ENCODE measurements at regions not wholly inside any gene's neighbourhood (a gene's known extent, or its start where the extent isn't known, plus 50 kb on each side); places are given as distances from the start of the nearest gene placed in this dataset.

GRCh38 chr6:148272597-148272996 lies 70.0 kb upstream of the SASH1 start:
- no peak overlapping the region for H3K4me3 ChIP-seq (ENCODE audit: low read depth, low read length)
- DNase-seq (ENCODE audit: low read depth): no peak
- TF ChIP-seq CTCF (IDR thresholded peaks at IDR 0.05; ENCODE audit: control insufficient read depth, extremely low read depth, insufficient read depth): no peak

- no peak overlapping the region for H3K4me3 ChIP-seq (ENCODE audit: low read depth, low read length)
- TF ChIP-seq CTCF (IDR thresholded peaks at IDR 0.05; ENCODE audit: control insufficient read depth, extremely low read depth, insufficient read depth): no peak
- no peak for DNase-seq (ENCODE audit: low read depth)
Observed at GRCh38 chr6:148273962-148274752, 68.5 kb upstream of the SASH1 start.

GRCh38 chr6:148274809-148275208 lies 67.8 kb upstream of the SASH1 start:
- H3K4me3 ChIP-seq (ENCODE audit: low read depth, low read length): no peak overlapping the region
- DNase-seq (ENCODE audit: low read depth): no peak
- no peak for TF ChIP-seq CTCF (IDR thresholded peaks at IDR 0.05; ENCODE audit: control insufficient read depth, extremely low read depth, insufficient read depth)

GRCh38 chr6:148285205-148285604 lies 57.4 kb upstream of the SASH1 start:
- H3K4me3 ChIP-seq (ENCODE audit: low read depth, low read length): no peak overlapping the region
- no peak for DNase-seq (ENCODE audit: low read depth)
- no peak for TF ChIP-seq CTCF (IDR thresholded peaks at IDR 0.05; ENCODE audit: control insufficient read depth, extremely low read depth, insufficient read depth)

GRCh38 chr6:148286563-148286962 lies 56.1 kb upstream of the SASH1 start:
- no peak overlapping the region for H3K4me3 ChIP-seq (ENCODE audit: low read depth, low read length)
- DNase-seq (ENCODE audit: low read depth): no peak
- TF ChIP-seq CTCF (IDR thresholded peaks at IDR 0.05; ENCODE audit: control insufficient read depth, extremely low read depth, insufficient read depth): no peak

GRCh38 chr6:148287623-148288333 lies 54.9 kb upstream of the SASH1 start:
- no peak overlapping the region for H3K4me3 ChIP-seq (ENCODE audit: low read depth, low read length)
- TF ChIP-seq CTCF (IDR thresholded peaks at IDR 0.05; ENCODE audit: control insufficient read depth, extremely low read depth, insufficient read depth): no peak
- no peak for DNase-seq (ENCODE audit: low read depth)

All from LNCaP clone FGC (cell line).